WTC11 (cell line): ENCODE measurements at regions not wholly inside any gene's neighbourhood (a gene's known extent, or its start where the extent isn't known, plus 50 kb on each side); places are given as distances from the start of the nearest gene placed in this dataset.

Experiments used
- ATAC-seq: fragments of 200-7000 bp; cut with Tn5 transposase; 2 replicates; pipeline ENCODE4 v1.10.0; 2021; ENCODE audit warnings: mild to moderate bottlenecking, moderate library complexity
- CTCF ChIA-PET: fragments of 300-600 bp; sonication (Branson Sonifier 250); formaldehyde crosslinking; loops from one replicate; lab custom pipeline; 2021; ENCODE audit warnings: antibody characterized with exemption; lab: Charles Lee
- POLR2A ChIA-PET: fragments of 350-600 bp; sonication (Branson Sonifier 250); formaldehyde crosslinking; loops from one replicate; lab custom pipeline; 2021; ENCODE audit warnings: antibody characterized with exemption; lab: Charles Lee
- DNase-seq: peaks from one replicate; pipeline ENCODE4 v3.0.0; 2021; ENCODE audit warnings: low spot score
- H3K27ac Mint-ChIP-seq: 2 replicates; pipeline ENCODE4 v1.8.0; 2021; ENCODE audit warnings: mixed read lengths
- H3K27me3 Mint-ChIP-seq: 2 replicates; pipeline ENCODE4 v1.8.0; 2021; ENCODE audit warnings: low read depth, mild to moderate bottlenecking, moderate library complexity, mixed read lengths
- H3K36me3 Mint-ChIP-seq: 2 replicates; pipeline ENCODE4 v1.8.0; 2021; ENCODE audit warnings: mixed read lengths
- H3K4me1 Mint-ChIP-seq: 2 replicates; pipeline ENCODE4 v1.8.0; 2022; ENCODE audit warnings: mixed read lengths
- H3K4me3 Mint-ChIP-seq: 2 replicates; pipeline ENCODE4 v1.8.0; 2021; ENCODE audit warnings: mild to moderate bottlenecking, moderate library complexity, mixed read lengths
- H3K9me3 Mint-ChIP-seq: 2 replicates; pipeline ENCODE4 v1.8.0; 2021; ENCODE audit warnings: mixed read lengths
- ATF1 ChIP-seq: sonication (generic); formaldehyde crosslinking; IDR thresholded peaks from 2 replicates; pipeline ENCODE4 v1.8.1; 2023; ENCODE audit warnings: mild to moderate bottlenecking, moderate library complexity, missing genetic modification reagents
- CREM ChIP-seq: sonication (generic); formaldehyde crosslinking; IDR thresholded peaks from 2 replicates; pipeline ENCODE4 v1.8.1; 2022; ENCODE audit warnings: mild to moderate bottlenecking, missing genetic modification reagents, moderate library complexity
- CTCF ChIP-seq: fragments of 200-600 bp; IDR thresholded peaks from 2 replicates; pipeline ENCODE4 v1.8.0; 2022; ENCODE audit warnings: antibody characterized with exemption
- E2F4 ChIP-seq: sonication (generic); formaldehyde crosslinking; IDR thresholded peaks from 2 replicates; pipeline ENCODE4 v1.8.1; 2022; ENCODE audit warnings: low read depth, mild to moderate bottlenecking, moderate library complexity, missing genetic modification reagents, borderline replicate concordance
- ELF4 ChIP-seq: sonication (generic); formaldehyde crosslinking; IDR thresholded peaks from 2 replicates; pipeline ENCODE4 v1.8.1; 2022; ENCODE audit warnings: low read depth, mild to moderate bottlenecking, moderate library complexity, missing genetic modification reagents
- EMX1 ChIP-seq: fragments of 250-450 bp; sonication (Bioruptor Pico); IDR thresholded peaks from 2 replicates; pipeline ENCODE4 v1.8.0; 2021; ENCODE audit warnings: mild to moderate bottlenecking
- MXD4 ChIP-seq: fragments of 250-450 bp; sonication (Bioruptor Pico); IDR thresholded peaks from 2 replicates; pipeline ENCODE4 v1.8.0; 2021; ENCODE audit warnings: mild to moderate bottlenecking, moderate library complexity, borderline replicate concordance
- NFE2L1 ChIP-seq: sonication (generic); formaldehyde crosslinking; IDR thresholded peaks from 2 replicates; pipeline ENCODE4 v1.8.1; 2023; ENCODE audit warnings: missing genetic modification reagents
- NR1H2 ChIP-seq: sonication (generic); formaldehyde crosslinking; IDR thresholded peaks from 2 replicates; pipeline ENCODE4 v1.9.0; 2021; ENCODE audit warnings: mild to moderate bottlenecking, moderate library complexity, missing genetic modification reagents
- PRRX2 ChIP-seq: fragments of 250-450 bp; sonication (Bioruptor Pico); IDR thresholded peaks from 2 replicates; pipeline ENCODE4 v1.8.0; 2021; ENCODE audit warnings: mild to moderate bottlenecking
- SMAD3 ChIP-seq: sonication (generic); formaldehyde crosslinking; IDR thresholded peaks from 2 replicates; pipeline ENCODE4 v1.8.0; 2022; ENCODE audit warnings: missing genetic modification reagents, mild to moderate bottlenecking, borderline replicate concordance
- SOX15 ChIP-seq: fragments of 250-450 bp; sonication (Bioruptor Pico); IDR thresholded peaks from 2 replicates; pipeline ENCODE4 v1.9.0; 2021; ENCODE audit warnings: mild to moderate bottlenecking
- TP53 ChIP-seq: sonication (generic); formaldehyde crosslinking; IDR thresholded peaks from 2 replicates; pipeline ENCODE4 v1.8.1; 2023; ENCODE audit warnings: mild to moderate bottlenecking, missing genetic modification reagents
- ZBTB43 ChIP-seq: sonication (generic); formaldehyde crosslinking; IDR thresholded peaks from 2 replicates; pipeline ENCODE4 v1.8.1; 2023; ENCODE audit warnings: mild to moderate bottlenecking, missing genetic modification reagents
- ZMAT4 ChIP-seq: fragments of 250-450 bp; sonication (Bioruptor Pico); IDR thresholded peaks from 2 replicates; pipeline ENCODE4 v1.9.0; 2021; ENCODE audit warnings: mild to moderate bottlenecking
- ZNF121 ChIP-seq: sonication (generic); formaldehyde crosslinking; IDR thresholded peaks from 2 replicates; pipeline ENCODE4 v1.8.0; 2023; ENCODE audit warnings: missing genetic modification reagents
- ZNF138 ChIP-seq: sonication (generic); formaldehyde crosslinking; conservative IDR thresholded peaks from 2 replicates; pipeline ENCODE4 v1.8.1; 2022; ENCODE audit warnings: mild to moderate bottlenecking, moderate library complexity, missing genetic modification reagents
- ZSCAN18 ChIP-seq: fragments of 250-450 bp; sonication (Bioruptor Pico); IDR thresholded peaks from 2 replicates; pipeline ENCODE4 v2.1.2; 2022; ENCODE audit warnings: mild to moderate bottlenecking, moderate library complexity

GRCh38 chr9:7579351-7579750, 220.2 kb downstream of the DMAC1 start (continued):
- TF ChIP-seq E2F4 (CRISPR knock-in tag) (no peak), ELF4 (CRISPR knock-in tag) (no peak), SMAD3 (CRISPR knock-in tag) (no peak)

- CTCF ChIA-PET, result interaction anchor here (1.0 to 1.3 kb wide), 3 partner anchors 9 to 218 kb away, joined by 3 to 4 read pairs (median 4); no protein-coding TSS in a partner anchor
- Mint-ChIP-seq H3K9me3 (peaks cover 13% of the 10 kb centered on the region), H3K27ac (no peak overlapping the region), H3K36me3 (no peaks in the 10 kb centered on the region), H3K4me1 (peaks cover 10% of the 10 kb centered on the region)
- TF ChIP-seq PRRX2 (no peak), MXD4 (CRISPR knock-in tag) (no peak), CTCF (no peak), ZMAT4 (no peak), ZNF138 (CRISPR knock-in tag) (no peak), NFE2L1 (CRISPR knock-in tag) (no peak), ATF1 (CRISPR knock-in tag) (no peak), TP53 (CRISPR knock-in tag) (no peak), EMX1 (CRISPR knock-in tag) (no peak), ZNF121 (no peak), CREM (CRISPR knock-in tag) (no peak)
- TF ChIP-seq, all 79 proteins: peak for 0
- ATAC-seq, result no peak
- H3K27me3 Mint-ChIP-seq, result no peaks in the 10 kb centered on the region
- H3K4me3 Mint-ChIP-seq, result no peak overlapping the region
- POLR2A ChIA-PET, result no interaction called here
- no peak for DNase-seq
These were observed 220.6 kb downstream of the DMAC1 start for GRCh38 chr9:7578951-7579350.

GRCh38 chr9:7570107-7570720, 229.4 kb downstream of the DMAC1 start:
- TF ChIP-seq NR1H2 (CRISPR knock-in tag) (no peak), ZBTB43 (no peak), CTCF (peak; percentile 75), ZSCAN18 (CRISPR knock-in tag) (no peak), SOX15 (CRISPR knock-in tag) (no peak)
- Mint-ChIP-seq H3K4me1 (peaks cover 2% of the 10 kb centered on the region; the same call in 1 of the 2 replicates), H3K27ac (no peak overlapping the region), H3K4me3 (no peak overlapping the region), H3K9me3 (0 out of 2 replicates have a peak, but pooled peaks cover 3% of the 10 kb centered on the region), H3K36me3 (no peaks in the 10 kb centered on the region), H3K27me3 (no peaks in the 10 kb centered on the region)
- DNase-seq (peak; percentile 70), ATAC-seq (peak; percentile 74)
- CTCF ChIA-PET, result interaction anchor here (0.6 to 2.6 kb wide), 5 partner anchors 9 to 339 kb away, joined by 3 to 13 read pairs (median 4); no protein-coding TSS in a partner anchor
- POLR2A ChIA-PET, result no interaction called here
